ENCODE measurements at regions not wholly inside any gene's neighbourhood (a gene's known extent, or its start where the extent isn't known, plus 50 kb on each side); places are given as distances from the start of the nearest gene placed in this dataset.
"Not testable (repeated sequence)": the region's sequence is repeated elsewhere in the genome, so short reads cannot be mapped to it uniquely, and the experiment has no call there.

DNA sequence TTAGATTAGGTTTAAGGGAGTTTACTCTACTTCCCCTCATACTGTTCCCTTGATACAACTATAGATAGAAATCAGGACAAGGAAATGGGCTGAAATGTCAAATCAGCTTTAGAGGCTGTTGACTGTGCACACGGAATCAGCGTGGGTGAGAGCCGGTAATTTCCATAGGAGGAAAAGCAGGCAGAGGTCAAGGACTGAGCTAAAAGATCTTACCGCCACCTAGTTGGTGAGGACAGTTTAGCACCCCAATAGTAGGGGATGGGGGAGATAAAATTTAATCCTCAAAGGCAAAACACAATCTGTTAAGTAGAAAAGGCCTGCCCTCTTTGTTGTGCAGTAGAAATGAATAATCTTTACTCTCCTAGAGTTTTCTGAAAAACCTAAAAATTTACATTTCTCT lies 1154.5 kb upstream of the CHAC2 start:
- no peak for TF ChIP-seq CTCF (IDR thresholded peaks at IDR 0.05)
- DNase-seq = no peak
- no peak for ATAC-seq
- no peaks in the 10 kb centered on the region for H3K9me3 ChIP-seq
- H3K27me3 ChIP-seq (ENCODE audit: low read depth) = no peaks in the 10 kb centered on the region
- intact Hi-C loops (cut with DNase I) = no loop called here
- H3K4me1 ChIP-seq = no peaks in the 10 kb centered on the region
- no peak overlapping the region for H3K4me3 ChIP-seq
- H3K27ac ChIP-seq = no peak overlapping the region
- H3K36me3 ChIP-seq = no peaks in the 10 kb centered on the region

- Histone ChIP-seq H3K36me3 (no peaks in the 10 kb centered on the region), H3K4me1 (no peaks in the 10 kb centered on the region), H3K9me3 (no peaks in the 10 kb centered on the region), H3K4me3 (no peak overlapping the region), H3K27me3 (ENCODE audit: low read depth) (no peaks in the 10 kb centered on the region), H3K27ac (no peak overlapping the region)
- no peak for TF ChIP-seq CTCF (IDR thresholded peaks at IDR 0.05)
- DNase-seq (no peak), ATAC-seq (no peak)
- intact Hi-C loops (cut with DNase I) = no loop called here
Measured at GRCh38 chr2:52611759-52612158, 1155.8 kb upstream of the CHAC2 start.

GRCh38 chr2:52608030-52608429 lies 1159.6 kb upstream of the CHAC2 start:
- ATAC-seq (no peak), DNase-seq (no peak)
- Histone ChIP-seq H3K27ac (no peak overlapping the region), H3K4me3 (no peak overlapping the region), H3K36me3 (no peaks in the 10 kb centered on the region), H3K4me1 (no peaks in the 10 kb centered on the region), H3K9me3 (no peaks in the 10 kb centered on the region), H3K27me3 (ENCODE audit: low read depth) (no peaks in the 10 kb centered on the region)
- TF ChIP-seq CTCF (IDR thresholded peaks at IDR 0.05) = no peak
- intact Hi-C loops (cut with DNase I) = no loop called here

DNA sequence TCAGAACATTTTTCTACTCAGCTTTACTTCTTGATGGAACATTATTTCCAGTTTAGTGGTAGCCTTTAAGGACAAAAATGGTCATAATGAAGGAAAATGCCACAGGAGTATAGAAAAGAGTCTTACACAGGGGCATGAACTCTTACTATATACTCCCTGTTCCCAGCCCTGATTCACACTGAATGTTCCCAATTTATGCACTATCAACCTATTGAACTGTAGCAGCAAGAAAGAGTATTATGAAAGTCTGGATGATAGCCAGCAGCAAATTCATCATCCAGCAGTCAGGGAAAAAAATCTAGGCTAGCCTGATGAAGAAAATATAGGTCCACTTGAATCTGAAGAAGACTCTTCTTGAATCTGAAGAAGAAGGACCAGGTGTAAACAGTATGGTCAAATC lies 1170.3 kb upstream of the CHAC2 start:
- DNase-seq (no peak), ATAC-seq (no peak)
- Histone ChIP-seq H3K4me1 (no peaks in the 10 kb centered on the region), H3K36me3 (no peaks in the 10 kb centered on the region), H3K9me3 (no peaks in the 10 kb centered on the region), H3K4me3 (no peak overlapping the region), H3K27me3 (ENCODE audit: low read depth) (no peaks in the 10 kb centered on the region), H3K27ac (no peak overlapping the region)
- intact Hi-C loops (cut with DNase I) = no loop called here
- TF ChIP-seq CTCF (IDR thresholded peaks at IDR 0.05) = no peak

DNA sequence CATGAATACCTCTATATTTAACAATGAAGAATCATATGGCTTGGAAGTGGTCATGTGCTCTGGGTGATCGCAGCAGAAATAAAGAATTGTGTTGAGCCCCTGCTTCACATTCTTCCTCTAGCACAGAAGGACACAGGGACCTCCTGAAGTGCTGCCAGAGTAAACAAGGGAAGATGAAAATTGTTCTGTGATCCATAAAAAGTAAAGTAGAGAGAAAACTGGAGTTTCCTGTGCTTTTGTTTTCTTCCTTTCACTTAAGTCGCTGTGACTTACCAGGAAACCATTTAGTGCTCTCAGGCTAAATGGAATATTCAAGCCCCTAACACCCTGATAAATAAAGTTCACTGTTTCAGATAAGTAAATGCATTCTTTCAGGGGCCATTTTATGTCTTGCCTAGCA lies 1173.6 kb upstream of the CHAC2 start:
- DNase-seq (no peak), ATAC-seq (no peak)
- no peaks in the 10 kb centered on the region for H3K27me3 ChIP-seq (ENCODE audit: low read depth)
- no peak for TF ChIP-seq CTCF (IDR thresholded peaks at IDR 0.05)
- H3K4me3 ChIP-seq = no peak overlapping the region
- H3K36me3 ChIP-seq = no peaks in the 10 kb centered on the region
- intact Hi-C loops (cut with DNase I) = no loop called here
- H3K9me3 ChIP-seq = no peaks in the 10 kb centered on the region
- H3K27ac ChIP-seq = no peak overlapping the region
- no peaks in the 10 kb centered on the region for H3K4me1 ChIP-seq

DNA sequence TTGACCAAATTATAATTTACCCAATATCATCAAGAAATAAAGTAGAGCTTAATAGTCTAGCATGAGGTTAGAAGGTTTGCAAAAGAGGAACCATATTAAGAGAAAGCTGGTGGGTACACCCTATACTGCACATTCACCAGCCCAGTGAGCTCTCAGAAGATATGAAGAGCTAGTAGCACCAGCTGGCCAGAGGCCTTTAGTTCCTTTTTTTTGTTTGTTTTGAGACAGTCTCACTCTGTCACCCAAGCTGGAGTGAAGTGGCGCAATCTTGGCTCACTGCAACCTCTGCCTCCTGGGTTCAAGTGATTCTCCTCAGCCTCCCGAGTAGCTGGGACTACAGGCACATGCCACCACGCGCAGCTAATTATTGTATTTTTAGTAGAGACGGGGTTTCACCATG lies 1183.5 kb upstream of the CHAC2 start:
- H3K27ac ChIP-seq; H3K9me3 ChIP-seq; H3K36me3 ChIP-seq; H3K4me1 ChIP-seq; H3K4me3 ChIP-seq; intact Hi-C loops (cut with DNase I); H3K27me3 ChIP-seq (ENCODE audit: low read depth); DNase-seq; ATAC-seq: not testable (repeated sequence)
